ENCODE measurements at regions not wholly inside any gene's neighbourhood (a gene's known extent, or its start where the extent isn't known, plus 50 kb on each side); places are given as distances from the start of the nearest gene placed in this dataset.

DNA sequence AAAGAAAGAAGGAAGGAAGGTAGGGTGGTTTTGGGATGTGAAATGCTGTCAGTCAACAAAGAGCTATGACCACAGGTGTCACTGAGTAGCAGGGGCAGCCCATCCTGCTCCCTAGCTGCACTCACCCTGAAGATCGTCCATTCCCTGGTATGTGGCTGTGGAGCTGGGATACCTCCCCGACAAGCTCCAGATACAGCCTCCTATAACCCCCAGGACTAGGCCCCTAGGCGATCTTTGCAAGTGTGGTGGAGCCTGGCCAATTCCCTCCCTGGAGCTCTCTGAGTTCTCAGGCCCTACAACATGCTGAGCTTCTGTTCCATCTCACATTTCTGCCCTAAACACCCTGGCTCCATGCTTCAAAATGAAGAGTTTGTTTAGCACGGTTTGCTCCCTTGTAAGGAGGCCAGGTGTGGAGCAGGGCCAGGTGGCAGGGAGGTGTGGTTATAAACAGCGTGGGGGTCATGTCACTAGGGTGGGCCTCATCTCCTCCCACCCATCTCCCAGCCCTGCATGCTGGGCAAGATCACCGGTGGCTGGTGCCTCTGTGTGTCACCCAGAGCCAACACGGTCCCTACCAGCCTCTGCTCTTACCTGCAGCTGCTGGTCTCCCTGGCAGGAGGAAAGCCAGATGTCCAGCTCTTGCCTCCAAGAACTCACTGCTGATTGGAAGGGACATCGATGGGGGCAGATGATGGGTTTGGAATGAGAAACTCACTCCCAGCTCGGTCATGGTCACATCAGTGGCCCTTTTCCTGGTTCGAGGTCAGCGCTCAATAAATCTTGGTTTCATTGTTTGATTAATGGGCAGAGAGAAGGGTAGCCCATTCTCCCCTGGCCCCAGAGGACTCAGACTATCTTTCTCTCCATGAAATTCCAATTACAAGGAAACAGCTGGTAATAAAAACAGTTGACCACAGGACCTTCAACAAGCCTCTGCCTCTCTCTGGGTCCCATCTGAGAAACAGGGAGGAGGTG lies 511.0 kb upstream of the CDH5 start:
- in situ Hi-C loops (cut with HindIII; ENCODE audit: extremely low pct_ligation_motif_present, low pct_unique_long_range_greater_than_20kb), result no loop called here
- no peaks in the 10 kb centered on the region for H3K79me2 ChIP-seq (ENCODE audit: insufficient read depth, low read length)
- H2AFZ ChIP-seq (ENCODE audit: low read length), result no peak overlapping the region
- no peak overlapping the region for H3K4me2 ChIP-seq (ENCODE audit: low read depth, low read length)
- 19% methylated on average over 9 of the region's 11 CpGs for WGBS (ENCODE audit: low lambda C conversion rate)
- ChIA-PET POLR2A (no interaction called here), CTCF (ENCODE audit: low intra/inter-chr PET ratio, low total read pairs) (no interaction called here)
- FAIRE-seq (no peak), ATAC-seq (no peak), DNase-seq (ENCODE audit: low spot score) (no peak)
- no peaks in the 10 kb centered on the region for H3K27me3 ChIP-seq (ENCODE audit: control insufficient read depth in 1 of 2, insufficient read depth in 2 of 2, low read length in 2 of 2)
- H3K9ac ChIP-seq (ENCODE audit: insufficient read depth, low read depth, low read length), result no peak overlapping the region
- H4K20me1 ChIP-seq (ENCODE audit: insufficient read depth, low read length), result no peaks in the 10 kb centered on the region
- H3K4me1 ChIP-seq (ENCODE audit: insufficient read depth, low read length), result no peaks in the 10 kb centered on the region
- H3K4me3 ChIP-seq (replicated peaks in 1 of 3; ENCODE audit: insufficient read depth in 1 of 3, low read depth in 2 of 3, low read length in 3 of 3), result no peak overlapping the region
- no peaks in the 10 kb centered on the region for H3K36me3 ChIP-seq (replicated peaks in 1 of 2; ENCODE audit: control insufficient read depth in 1 of 2, insufficient read depth in 2 of 2, low read length in 2 of 2)
- no peak for TF ChIP-seq NFE2 (CRISPR knock-in tag; IDR thresholded peaks at IDR 0.05)
- TF ChIP-seq DNMT1 (CRISPR knock-in tag; IDR thresholded peaks at IDR 0.05), result no peak
- TF ChIP-seq RBFOX2 (IDR thresholded peaks at IDR 0.05; ENCODE audit: low read depth, low read length), result no peak
- TF ChIP-seq ISX (CRISPR knock-in tag; conservative IDR thresholded peaks at IDR 0.05), result no peak
- TF ChIP-seq ZNF263 (CRISPR knock-in tag; IDR thresholded peaks at IDR 0.05), result no peak
- no peak for TF ChIP-seq HMGA1 (CRISPR knock-in tag; conservative IDR thresholded peaks at IDR 0.05)
- no peak for TF ChIP-seq ZNF564 (CRISPR knock-in tag; IDR thresholded peaks at IDR 0.05)
- no peak for TF ChIP-seq ZKSCAN8 (CRISPR knock-in tag; IDR thresholded peaks at IDR 0.05; ENCODE audit: borderline replicate concordance)
- no peak for TF ChIP-seq ZNF709 (CRISPR knock-in tag; IDR thresholded peaks at IDR 0.05)
- TF ChIP-seq MAFF (IDR thresholded peaks at IDR 0.05; ENCODE audit: low read depth, low read length), result no peak
- TF ChIP-seq ZNF136 (CRISPR knock-in tag; IDR thresholded peaks at IDR 0.05; ENCODE audit: low read depth), result no peak
- no peak for TF ChIP-seq LBX2 (CRISPR knock-in tag; IDR thresholded peaks at IDR 0.05; ENCODE audit: borderline replicate concordance)
- no peak for TF ChIP-seq HMG20B (CRISPR knock-in tag; conservative IDR thresholded peaks at IDR 0.05)
- no peak for TF ChIP-seq NFE2L2 (IDR thresholded peaks at IDR 0.05; ENCODE audit: low read length)
- no peak overlapping the region for H3K27ac ChIP-seq (ENCODE audit: extremely low read length, insufficient read depth, low read length)
- intact Hi-C loops (cut with micrococcal nuclease; ENCODE audit: unreplicated experiment), result no loop called here
- BruUV-seq (replicated peaks), result no TSS peak
- no peaks in the 10 kb centered on the region for H3K9me3 ChIP-seq (ENCODE audit: low read length)
